ENCODE measurements at regions not wholly inside any gene's neighbourhood (a gene's known extent, or its start where the extent isn't known, plus 50 kb on each side); places are given as distances from the start of the nearest gene placed in this dataset.

DNA sequence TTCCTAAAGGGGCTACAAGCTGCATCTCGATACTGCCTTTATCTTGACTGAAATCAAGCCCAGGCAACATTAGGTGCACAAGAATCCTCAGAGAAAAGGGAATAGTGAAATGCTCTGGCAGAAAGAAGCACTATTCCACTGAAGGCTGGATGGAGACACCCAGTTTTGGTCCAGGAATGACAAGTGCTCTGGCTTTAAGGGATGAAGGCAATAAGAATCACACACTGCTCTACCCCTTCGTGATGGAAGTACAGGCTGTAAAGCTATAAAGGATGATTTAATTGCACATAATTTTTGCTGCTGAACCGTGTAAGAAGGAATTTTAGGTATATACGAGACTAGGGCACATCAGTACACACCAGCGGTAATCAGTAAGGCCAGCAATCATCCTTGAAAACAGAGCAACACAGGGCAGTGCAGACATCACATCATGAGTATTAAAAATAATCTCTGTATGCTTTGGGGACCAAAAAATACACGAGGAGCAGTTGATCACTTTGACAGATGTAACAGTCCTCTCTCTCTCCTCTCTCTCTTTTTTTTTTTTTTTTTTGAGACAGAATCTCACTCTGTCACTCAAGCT lies 414.6 kb upstream of the TBL1XR1 start:
- H3F3A ChIP-seq (ENCODE audit: low read depth): no peaks in the 10 kb centered on the region
- H3K9ac ChIP-seq (ENCODE audit: low read depth, low read length, poor library complexity, severe bottlenecking): no peak overlapping the region
- H3K79me2 ChIP-seq (ENCODE audit: insufficient read depth, low read length): no peaks in the 10 kb centered on the region
- no peaks in the 10 kb centered on the region for H4K20me1 ChIP-seq (ENCODE audit: insufficient read depth, low read length, poor library complexity, severe bottlenecking)
- no peak overlapping the region for H2AFZ ChIP-seq (ENCODE audit: low read length)
- no peaks in the 10 kb centered on the region for H3K9me3 ChIP-seq (ENCODE audit: insufficient read depth, low read depth, low read length)
- no peak for TF ChIP-seq EZH2phosphoT487 (IDR thresholded peaks at IDR 0.05; ENCODE audit: borderline replicate concordance)
- TF ChIP-seq, protein P1, sequence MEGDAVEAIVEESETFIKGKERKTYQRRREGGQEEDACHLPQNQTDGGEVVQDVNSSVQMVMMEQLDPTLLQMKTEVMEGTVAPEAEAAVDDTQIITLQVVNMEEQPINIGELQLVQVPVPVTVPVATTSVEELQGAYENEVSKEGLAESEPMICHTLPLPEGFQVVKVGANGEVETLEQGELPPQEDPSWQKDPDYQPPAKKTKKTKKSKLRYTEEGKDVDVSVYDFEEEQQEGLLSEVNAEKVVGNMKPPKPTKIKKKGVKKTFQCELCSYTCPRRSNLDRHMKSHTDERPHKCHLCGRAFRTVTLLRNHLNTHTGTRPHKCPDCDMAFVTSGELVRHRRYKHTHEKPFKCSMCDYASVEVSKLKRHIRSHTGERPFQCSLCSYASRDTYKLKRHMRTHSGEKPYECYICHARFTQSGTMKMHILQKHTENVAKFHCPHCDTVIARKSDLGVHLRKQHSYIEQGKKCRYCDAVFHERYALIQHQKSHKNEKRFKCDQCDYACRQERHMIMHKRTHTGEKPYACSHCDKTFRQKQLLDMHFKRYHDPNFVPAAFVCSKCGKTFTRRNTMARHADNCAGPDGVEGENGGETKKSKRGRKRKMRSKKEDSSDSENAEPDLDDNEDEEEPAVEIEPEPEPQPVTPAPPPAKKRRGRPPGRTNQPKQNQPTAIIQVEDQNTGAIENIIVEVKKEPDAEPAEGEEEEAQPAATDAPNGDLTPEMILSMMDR (conservative IDR thresholded peaks at IDR 0.05; ENCODE audit: low read length): no peak
- no peak overlapping the region for H3K4me3 ChIP-seq (ENCODE audit: low read length, poor library complexity, severe bottlenecking)
- H3K9me2 ChIP-seq (replicated peaks; ENCODE audit: low read depth, low read length): no peaks in the 10 kb centered on the region
- H3K4me1 ChIP-seq (ENCODE audit: insufficient read depth, low read length, poor library complexity, severe bottlenecking): peaks cover 10% of the 10 kb centered on the region
- H3K36me3 ChIP-seq (ENCODE audit: insufficient read depth, low read length): no peaks in the 10 kb centered on the region
- no peak overlapping the region for H3K4me2 ChIP-seq (ENCODE audit: low read depth, low read length, poor library complexity, severe bottlenecking)
- H3K27me3 ChIP-seq (ENCODE audit: insufficient read depth, low read length, poor library complexity, severe bottlenecking): no peaks in the 10 kb centered on the region

DNA sequence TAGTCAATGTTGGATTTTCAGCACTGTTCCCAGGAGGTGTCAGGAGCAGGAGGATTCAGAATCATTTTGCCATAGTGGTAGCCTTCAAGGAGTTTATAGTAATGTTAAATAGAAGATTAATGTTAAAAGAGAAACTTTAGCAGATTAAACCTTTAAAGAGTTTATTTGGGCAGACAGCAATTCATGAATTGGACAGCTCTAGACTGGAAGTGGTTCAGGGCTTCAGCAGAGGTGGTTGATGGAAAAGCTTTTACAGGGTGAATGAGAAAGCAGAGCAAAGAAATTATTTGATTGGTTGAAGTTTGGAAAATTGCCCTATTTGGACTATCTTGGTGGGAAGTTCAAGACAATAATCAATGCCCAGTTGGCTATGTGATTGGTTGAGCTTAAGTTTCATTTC lies 416.6 kb upstream of the TBL1XR1 start:
- H4K20me1 ChIP-seq (ENCODE audit: insufficient read depth, low read length, poor library complexity, severe bottlenecking): no peaks in the 10 kb centered on the region
- H3K9me2 ChIP-seq (replicated peaks; ENCODE audit: low read depth, low read length): no peaks in the 10 kb centered on the region
- no peaks in the 10 kb centered on the region for H3F3A ChIP-seq (ENCODE audit: low read depth)
- no peak overlapping the region for H3K9ac ChIP-seq (ENCODE audit: low read depth, low read length, poor library complexity, severe bottlenecking)
- no peaks in the 10 kb centered on the region for H3K27me3 ChIP-seq (ENCODE audit: insufficient read depth, low read length, poor library complexity, severe bottlenecking)
- H3K9me3 ChIP-seq (ENCODE audit: insufficient read depth, low read depth, low read length): no peaks in the 10 kb centered on the region
- no peak overlapping the region for H3K4me2 ChIP-seq (ENCODE audit: low read depth, low read length, poor library complexity, severe bottlenecking)
- no peak overlapping the region for H3K4me3 ChIP-seq (ENCODE audit: low read length, poor library complexity, severe bottlenecking)
- TF ChIP-seq, protein P1 (conservative IDR thresholded peaks at IDR 0.05; ENCODE audit: low read length): no peak
- no peak for TF ChIP-seq EZH2phosphoT487 (IDR thresholded peaks at IDR 0.05; ENCODE audit: borderline replicate concordance)
- H3K4me1 ChIP-seq (ENCODE audit: insufficient read depth, low read length, poor library complexity, severe bottlenecking): peaks cover 4% of the 10 kb centered on the region
- H2AFZ ChIP-seq (ENCODE audit: low read length): no peak overlapping the region
- H3K36me3 ChIP-seq (ENCODE audit: insufficient read depth, low read length): no peaks in the 10 kb centered on the region
- no peaks in the 10 kb centered on the region for H3K79me2 ChIP-seq (ENCODE audit: insufficient read depth, low read length)

DNA sequence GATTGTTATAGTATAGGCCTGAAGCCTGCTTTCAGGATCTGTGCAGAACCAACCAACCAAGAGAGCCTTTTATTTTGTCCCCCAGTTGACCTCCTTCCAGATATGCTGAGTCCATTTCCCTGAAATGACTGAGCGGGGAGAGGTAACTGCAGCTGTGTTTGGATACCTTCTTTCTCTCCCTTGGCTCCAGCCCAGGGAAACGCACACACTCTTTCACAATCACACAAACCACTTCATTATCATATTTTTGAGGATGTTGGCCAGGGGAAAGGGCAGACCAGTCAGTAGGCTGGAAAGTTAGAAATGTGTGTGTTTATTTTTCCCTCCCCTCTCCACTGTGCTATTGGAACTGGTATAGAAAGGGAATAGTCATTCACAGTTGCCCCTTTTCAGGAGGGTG lies 417.7 kb upstream of the TBL1XR1 start:
- Histone ChIP-seq H3K4me1 (ENCODE audit: insufficient read depth, low read length, poor library complexity, severe bottlenecking) (peaks cover 4% of the 10 kb centered on the region), H3F3A (ENCODE audit: low read depth) (no peaks in the 10 kb centered on the region), H3K4me3 (ENCODE audit: low read length, poor library complexity, severe bottlenecking) (no peak overlapping the region), H3K79me2 (ENCODE audit: insufficient read depth, low read length) (no peaks in the 10 kb centered on the region), H3K36me3 (ENCODE audit: insufficient read depth, low read length) (no peaks in the 10 kb centered on the region), H3K9me2 (replicated peaks; ENCODE audit: low read depth, low read length) (no peaks in the 10 kb centered on the region), H3K9ac (ENCODE audit: low read depth, low read length, poor library complexity, severe bottlenecking) (no peak overlapping the region), H3K9me3 (ENCODE audit: insufficient read depth, low read depth, low read length) (no peaks in the 10 kb centered on the region), H3K27me3 (ENCODE audit: insufficient read depth, low read length, poor library complexity, severe bottlenecking) (no peaks in the 10 kb centered on the region), H2AFZ (ENCODE audit: low read length) (peak overlapping the region; percentile 3; the same call in 1 of the 2 replicates), H4K20me1 (ENCODE audit: insufficient read depth, low read length, poor library complexity, severe bottlenecking) (no peaks in the 10 kb centered on the region), H3K4me2 (ENCODE audit: low read depth, low read length, poor library complexity, severe bottlenecking) (no peak overlapping the region)
- TF ChIP-seq, protein P1 (conservative IDR thresholded peaks at IDR 0.05; ENCODE audit: low read length): no peak
- no peak for TF ChIP-seq EZH2phosphoT487 (IDR thresholded peaks at IDR 0.05; ENCODE audit: borderline replicate concordance)

Measured in Loucy (cell line).